ENCODE measurements at regions not wholly inside any gene's neighbourhood (a gene's known extent, or its start where the extent isn't known, plus 50 kb on each side); places are given as distances from the start of the nearest gene placed in this dataset.

GRCh38 chr2:226403369-226403768 is 396.3 kb downstream of the IRS1 start:
- Mint-ChIP-seq H3K27me3 (peaks cover 4% of the 10 kb centered on the region), H3K4me3 (no peak overlapping the region), H3K4me1 (peaks cover 2% of the 10 kb centered on the region), H3K36me3 (ENCODE audit: low read depth) (no peaks in the 10 kb centered on the region), H3K27ac (no peak overlapping the region)
- ATAC-seq = no peak
- H3K9me3 ChIP-seq (ENCODE audit: control insufficient read depth, low read length, poor library complexity, severe bottlenecking) = no peaks in the 10 kb centered on the region
- no peak for DNase-seq

GRCh38 chr2:226399006-226399405 is 400.6 kb downstream of the IRS1 start:
- DNase-seq (no peak), ATAC-seq (no peak)
- no peak overlapping the region for H3K4me3 Mint-ChIP-seq
- H3K36me3 Mint-ChIP-seq (ENCODE audit: low read depth) = no peaks in the 10 kb centered on the region
- H3K27ac Mint-ChIP-seq = no peak overlapping the region
- H3K27me3 Mint-ChIP-seq = no peaks in the 10 kb centered on the region
- H3K4me1 Mint-ChIP-seq = no peaks in the 10 kb centered on the region
- H3K9me3 ChIP-seq (ENCODE audit: control insufficient read depth, low read length, poor library complexity, severe bottlenecking) = no peaks in the 10 kb centered on the region

- Mint-ChIP-seq H3K27me3 (no peaks in the 10 kb centered on the region), H3K27ac (no peak overlapping the region), H3K4me1 (no peaks in the 10 kb centered on the region), H3K36me3 (ENCODE audit: low read depth) (no peaks in the 10 kb centered on the region), H3K4me3 (no peak overlapping the region)
- DNase-seq (no peak), ATAC-seq (no peak)
- H3K9me3 ChIP-seq (ENCODE audit: control insufficient read depth, low read length, poor library complexity, severe bottlenecking) = no peaks in the 10 kb centered on the region
Observed at GRCh38 chr2:226398580-226398979, 401.0 kb downstream of the IRS1 start.

GRCh38 chr2:226396541-226396940 is 403.1 kb downstream of the IRS1 start:
- H3K4me3 Mint-ChIP-seq = no peak overlapping the region
- H3K9me3 ChIP-seq (ENCODE audit: control insufficient read depth, low read length, poor library complexity, severe bottlenecking) = no peaks in the 10 kb centered on the region
- H3K27me3 Mint-ChIP-seq = no peaks in the 10 kb centered on the region
- no peak for ATAC-seq
- no peak overlapping the region for H3K27ac Mint-ChIP-seq
- no peak for DNase-seq
- no peaks in the 10 kb centered on the region for H3K4me1 Mint-ChIP-seq
- no peaks in the 10 kb centered on the region for H3K36me3 Mint-ChIP-seq (ENCODE audit: low read depth)

GRCh38 chr2:226387499-226387942 is 412.1 kb downstream of the IRS1 start:
- ATAC-seq = no peak
- Mint-ChIP-seq H3K36me3 (ENCODE audit: low read depth) (peaks cover 3% of the 10 kb centered on the region), H3K27me3 (no peaks in the 10 kb centered on the region), H3K4me1 (no peaks in the 10 kb centered on the region), H3K27ac (no peak overlapping the region), H3K4me3 (no peak overlapping the region)
- H3K9me3 ChIP-seq (ENCODE audit: control insufficient read depth, low read length, poor library complexity, severe bottlenecking) = no peaks in the 10 kb centered on the region
- DNase-seq = no peak

GRCh38 chr2:226383461-226383860 is 416.2 kb downstream of the IRS1 start:
- no peaks in the 10 kb centered on the region for H3K9me3 ChIP-seq (ENCODE audit: control insufficient read depth, low read length, poor library complexity, severe bottlenecking)
- no peak for DNase-seq
- no peaks in the 10 kb centered on the region for H3K4me1 Mint-ChIP-seq
- no peaks in the 10 kb centered on the region for H3K27me3 Mint-ChIP-seq
- no peak overlapping the region for H3K27ac Mint-ChIP-seq
- H3K36me3 Mint-ChIP-seq (ENCODE audit: low read depth) = no peaks in the 10 kb centered on the region
- ATAC-seq = no peak
- no peak overlapping the region for H3K4me3 Mint-ChIP-seq

- DNase-seq (no peak), ATAC-seq (no peak)
- no peaks in the 10 kb centered on the region for H3K9me3 ChIP-seq (ENCODE audit: control insufficient read depth, low read length, poor library complexity, severe bottlenecking)
- Mint-ChIP-seq H3K27me3 (no peaks in the 10 kb centered on the region), H3K4me1 (no peaks in the 10 kb centered on the region), H3K4me3 (no peak overlapping the region), H3K36me3 (ENCODE audit: low read depth) (no peaks in the 10 kb centered on the region), H3K27ac (no peak overlapping the region)
Observed at GRCh38 chr2:226380679-226381078, 418.9 kb downstream of the IRS1 start.

- no peaks in the 10 kb centered on the region for H3K9me3 ChIP-seq (ENCODE audit: control insufficient read depth, low read length, poor library complexity, severe bottlenecking)
- Mint-ChIP-seq H3K4me1 (no peaks in the 10 kb centered on the region), H3K27ac (no peak overlapping the region), H3K36me3 (ENCODE audit: low read depth) (no peaks in the 10 kb centered on the region), H3K4me3 (no peak overlapping the region), H3K27me3 (peaks cover 3% of the 10 kb centered on the region)
- no peak for DNase-seq
- no peak for ATAC-seq
Observed at GRCh38 chr2:226378753-226379705, 420.6 kb downstream of the IRS1 start.

GRCh38 chr2:226376516-226377180 is 423.0 kb downstream of the IRS1 start:
- H3K4me1 Mint-ChIP-seq = no peaks in the 10 kb centered on the region
- H3K36me3 Mint-ChIP-seq (ENCODE audit: low read depth) = no peaks in the 10 kb centered on the region
- no peak overlapping the region for H3K4me3 Mint-ChIP-seq
- no peak overlapping the region for H3K27ac Mint-ChIP-seq
- peaks cover 21% of the 10 kb centered on the region for H3K27me3 Mint-ChIP-seq
- DNase-seq (no peak), ATAC-seq (no peak)
- H3K9me3 ChIP-seq (ENCODE audit: control insufficient read depth, low read length, poor library complexity, severe bottlenecking) = no peaks in the 10 kb centered on the region

- Mint-ChIP-seq H3K27me3 (peaks cover 21% of the 10 kb centered on the region), H3K4me1 (no peaks in the 10 kb centered on the region), H3K36me3 (ENCODE audit: low read depth) (no peaks in the 10 kb centered on the region), H3K27ac (no peak overlapping the region), H3K4me3 (no peak overlapping the region)
- no peak for DNase-seq
- ATAC-seq = no peak
- no peaks in the 10 kb centered on the region for H3K9me3 ChIP-seq (ENCODE audit: control insufficient read depth, low read length, poor library complexity, severe bottlenecking)
Observed at GRCh38 chr2:226366920-226367319, 432.7 kb downstream of the IRS1 start.

- ATAC-seq (no peak), DNase-seq (no peak)
- no peak overlapping the region for H3K27ac Mint-ChIP-seq
- no peaks in the 10 kb centered on the region for H3K9me3 ChIP-seq (ENCODE audit: control insufficient read depth, low read length, poor library complexity, severe bottlenecking)
- H3K36me3 Mint-ChIP-seq (ENCODE audit: low read depth) = no peaks in the 10 kb centered on the region
- no peak overlapping the region for H3K4me3 Mint-ChIP-seq
- no peaks in the 10 kb centered on the region for H3K4me1 Mint-ChIP-seq
- no peaks in the 10 kb centered on the region for H3K27me3 Mint-ChIP-seq
Observed at GRCh38 chr2:226364217-226364616, 435.4 kb downstream of the IRS1 start.

- Mint-ChIP-seq H3K36me3 (ENCODE audit: low read depth) (no peaks in the 10 kb centered on the region), H3K27me3 (peaks cover 6% of the 10 kb centered on the region), H3K4me1 (no peaks in the 10 kb centered on the region), H3K27ac (no peak overlapping the region), H3K4me3 (no peak overlapping the region)
- ATAC-seq = no peak
- no peaks in the 10 kb centered on the region for H3K9me3 ChIP-seq (ENCODE audit: control insufficient read depth, low read length, poor library complexity, severe bottlenecking)
- DNase-seq = no peak
Observed at GRCh38 chr2:226362980-226363379, 436.6 kb downstream of the IRS1 start.

GRCh38 chr2:226360658-226361057 is 439.0 kb downstream of the IRS1 start:
- no peaks in the 10 kb centered on the region for H3K4me1 Mint-ChIP-seq
- ATAC-seq (no peak), DNase-seq (no peak)
- no peaks in the 10 kb centered on the region for H3K36me3 Mint-ChIP-seq (ENCODE audit: low read depth)
- H3K27me3 Mint-ChIP-seq = peaks cover 12% of the 10 kb centered on the region
- H3K4me3 Mint-ChIP-seq = no peak overlapping the region
- no peak overlapping the region for H3K27ac Mint-ChIP-seq
- H3K9me3 ChIP-seq (ENCODE audit: control insufficient read depth, low read length, poor library complexity, severe bottlenecking) = no peaks in the 10 kb centered on the region
